GM23248 (cell line): ENCODE measurements at regions not wholly inside any gene's neighbourhood (a gene's known extent, or its start where the extent isn't known, plus 50 kb on each side); places are given as distances from the start of the nearest gene placed in this dataset.

Experiments used
- DNase-seq: peaks from one replicate; pipeline ENCODE4 v3.0.0-alpha.2; 2015
- H2AFZ ChIP-seq: fragments of 200-600 bp; sonication (generic); 2 replicates; pipeline ENCODE4 v1.6.1; 2016; ENCODE audit warnings: antibody characterized with exemption
- H3F3A ChIP-seq: fragments of 200-600 bp; sonication (generic); 2 replicates; pipeline ENCODE4 v1.6.1; 2016; ENCODE audit warnings: mild to moderate bottlenecking, antibody characterized with exemption, mixed run types; ENCODE audit not compliant: insufficient read depth
- H3K27ac ChIP-seq: fragments of 200-600 bp; sonication (generic); 2 replicates; pipeline ENCODE4 v1.5.1; 2016; ENCODE audit warnings: mild to moderate bottlenecking
- H3K27me3 ChIP-seq: fragments of 200-600 bp; sonication (generic); replicated peaks from 2 replicates; pipeline ENCODE4 v1.6.1; 2016; ENCODE audit warnings: mild to moderate bottlenecking; ENCODE audit not compliant: insufficient read depth
- H3K36me3 ChIP-seq: fragments of 200-600 bp; sonication (generic); 2 replicates; pipeline ENCODE4 v1.6.1; 2016; ENCODE audit warnings: low read depth, mild to moderate bottlenecking
- H3K4me1 ChIP-seq: fragments of 200-600 bp; sonication (generic); 2 replicates; pipeline ENCODE4 v1.6.1; 2016; ENCODE audit warnings: mild to moderate bottlenecking; ENCODE audit not compliant: insufficient read depth
- H3K4me2 ChIP-seq: fragments of 200-600 bp; sonication (generic); one replicate; pipeline ENCODE4 v1.6.1; 2016; ENCODE audit warnings: mild to moderate bottlenecking; ENCODE audit not compliant: unreplicated experiment
- H3K4me3 ChIP-seq: fragments of 200-600 bp; sonication (generic); 2 replicates; pipeline ENCODE4 v1.5.1; 2016; ENCODE audit warnings: mild to moderate bottlenecking
- H3K79me2 ChIP-seq: fragments of 200-600 bp; sonication (generic); 2 replicates; pipeline ENCODE4 v1.6.1; 2016; ENCODE audit warnings: mild to moderate bottlenecking; ENCODE audit not compliant: insufficient read depth
- H3K9ac ChIP-seq: fragments of 200-600 bp; sonication (generic); 2 replicates; pipeline ENCODE4 v1.6.1; 2016; ENCODE audit warnings: mild to moderate bottlenecking
- H3K9me2 ChIP-seq: fragments of 200-600 bp; sonication (generic); 2 replicates; pipeline ENCODE4 v1.6.1; 2016; ENCODE audit warnings: mixed run types, mild to moderate bottlenecking, moderate library complexity; ENCODE audit not compliant: insufficient read depth
- H3K9me3 ChIP-seq: fragments of 200-600 bp; sonication (generic); one replicate; pipeline ENCODE4 v1.6.1; 2017; ENCODE audit warnings: low read depth
- H4K20me1 ChIP-seq: fragments of 200-600 bp; sonication (generic); 2 replicates; pipeline ENCODE4 v1.6.0; 2016; ENCODE audit not compliant: insufficient read depth
- EZH2 ChIP-seq: fragments of 200-600 bp; sonication (generic); IDR thresholded peaks from 2 replicates; pipeline ENCODE4 v1.6.1; 2018; ENCODE audit warnings: antibody characterized with exemption, mild to moderate bottlenecking; ENCODE audit not compliant: insufficient read depth, poor library complexity, severe bottlenecking
- EZH2phosphoT487 ChIP-seq: fragments of 200-600 bp; sonication (generic); IDR thresholded peaks from 2 replicates; pipeline ENCODE4 v1.6.1; 2018; ENCODE audit warnings: antibody characterized with exemption, moderate library complexity, mild to moderate bottlenecking, low read depth; ENCODE audit not compliant: insufficient read depth
- WGBS, 2 experiments: methylation state at CpG; one replicate each; pipeline ENCODE4 v1.1.6; 2015 to 2017; ENCODE audit warnings: low lambda C conversion rate in 2 of 2, low coverage in 1 of 2; ENCODE audit errors: missing lambda C conversion rate in 2 of 2; 5-methylcytosine and 5-hydroxymethylcytosine counted together
- in situ Hi-C: fragments of 300-500 bp; cut with MboI; formaldehyde crosslinking; loops from 2 replicates; pipeline ENCODE4 v1.15.0; 2020

- Histone ChIP-seq H3K36me3 (no peaks in the 10 kb centered on the region), H3K4me2 (no peak overlapping the region), H3K27me3 (no peaks in the 10 kb centered on the region; the same call in 1 of the 2 replicates), H3K9ac (no peak overlapping the region), H3F3A (no peaks in the 10 kb centered on the region), H3K79me2 (no peaks in the 10 kb centered on the region), H4K20me1 (no peaks in the 10 kb centered on the region), H3K9me2 (no peaks in the 10 kb centered on the region), H3K4me3 (no peak overlapping the region), H3K9me3 (no peaks in the 10 kb centered on the region), H3K27ac (no peak overlapping the region), H3K4me1 (no peaks in the 10 kb centered on the region), H2AFZ (no peak overlapping the region)
- WGBS, 2 experiments, result 47 to 50% methylated on average over 6 of the region's 6 CpGs
- no peak for DNase-seq
- in situ Hi-C loops, result no loop called here
- no peak for TF ChIP-seq EZH2
- TF ChIP-seq EZH2phosphoT487, result no peak
Measured at GRCh38 chr7:45343746-45344145, 186.2 kb downstream of the RAMP3 start.

DNA sequence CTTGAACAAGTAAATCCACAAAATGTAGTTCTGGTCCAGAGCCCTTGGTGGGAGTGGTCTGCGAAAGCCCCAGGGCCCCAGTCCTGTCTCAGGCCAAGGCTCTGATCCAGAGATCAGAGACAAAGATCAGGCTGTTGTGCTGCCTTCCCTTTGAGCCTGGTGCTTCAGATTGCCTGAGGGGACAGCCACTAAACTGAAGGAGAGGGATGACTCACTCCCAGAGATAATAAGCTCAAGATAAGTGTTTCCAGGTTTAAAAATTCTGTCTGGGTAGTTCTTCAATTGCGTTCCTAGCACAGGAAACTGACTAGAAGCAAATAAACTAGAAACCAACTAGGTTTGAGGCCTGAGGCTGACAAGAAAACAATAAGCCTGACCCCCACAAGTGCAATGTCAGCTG is 190.2 kb downstream of the RAMP3 start:
- WGBS, 2 experiments, result 2 to 4% methylated on average over 2 of the region's 2 CpGs
- H3K4me1 ChIP-seq, result no peaks in the 10 kb centered on the region
- no peaks in the 10 kb centered on the region for H3F3A ChIP-seq
- peak; percentile 69 for DNase-seq
- H3K27me3 ChIP-seq, result peaks cover 5% of the 10 kb centered on the region; the same call in 1 of the 2 replicates
- no peak overlapping the region for H3K27ac ChIP-seq
- H3K4me3 ChIP-seq, result no peak overlapping the region
- no peaks in the 10 kb centered on the region for H3K79me2 ChIP-seq
- H3K36me3 ChIP-seq, result no peaks in the 10 kb centered on the region
- no peaks in the 10 kb centered on the region for H4K20me1 ChIP-seq
- in situ Hi-C loops, result no loop called here
- no peak overlapping the region for H3K4me2 ChIP-seq
- H3K9me3 ChIP-seq, result no peaks in the 10 kb centered on the region
- TF ChIP-seq EZH2phosphoT487 (no peak), EZH2 (no peak)
- no peak overlapping the region for H2AFZ ChIP-seq
- H3K9me2 ChIP-seq, result no peaks in the 10 kb centered on the region
- H3K9ac ChIP-seq, result no peak overlapping the region

DNA sequence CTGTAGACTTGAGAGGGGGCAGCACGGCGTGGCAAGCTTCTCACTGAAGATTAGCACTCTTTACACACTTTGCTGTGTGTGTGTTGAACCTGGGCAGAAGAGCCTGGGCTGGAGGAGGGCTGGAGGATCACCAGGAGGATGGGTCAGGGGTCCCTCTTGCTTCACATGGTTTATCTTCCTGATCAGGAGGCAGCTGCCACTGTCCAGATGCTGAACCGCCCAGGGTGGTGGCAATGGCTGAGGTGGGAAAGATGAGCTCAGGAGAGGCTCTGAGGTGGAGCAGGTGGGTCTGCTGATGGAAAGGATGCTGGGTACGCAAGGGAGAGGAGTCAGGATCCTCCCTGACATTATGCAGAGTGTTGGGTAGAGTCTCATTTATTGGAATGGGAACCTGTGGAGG is 191.5 kb downstream of the RAMP3 start:
- Histone ChIP-seq H3K4me1 (no peaks in the 10 kb centered on the region), H3K9ac (no peak overlapping the region), H3F3A (no peaks in the 10 kb centered on the region), H3K9me3 (no peaks in the 10 kb centered on the region), H2AFZ (no peak overlapping the region), H3K27ac (no peak overlapping the region), H4K20me1 (no peaks in the 10 kb centered on the region), H3K4me3 (no peak overlapping the region), H3K27me3 (peaks cover 5% of the 10 kb centered on the region; the same call in 1 of the 2 replicates), H3K9me2 (no peaks in the 10 kb centered on the region), H3K79me2 (no peaks in the 10 kb centered on the region), H3K4me2 (no peak overlapping the region), H3K36me3 (no peaks in the 10 kb centered on the region)
- TF ChIP-seq EZH2 (no peak), EZH2phosphoT487 (no peak)
- WGBS, 2 experiments, result 65 to 69% methylated on average over 4 of the region's 4 CpGs
- no peak for DNase-seq
- in situ Hi-C loops, result no loop called here

GRCh38 chr7:45350896-45351295 is 193.3 kb downstream of the RAMP3 start:
- TF ChIP-seq EZH2phosphoT487, result no peak
- no peak for TF ChIP-seq EZH2
- Histone ChIP-seq H3K4me2 (no peak overlapping the region), H3K27me3 (0 out of 2 replicates have a peak, but pooled peaks cover 5% of the 10 kb centered on the region), H4K20me1 (no peaks in the 10 kb centered on the region), H3K79me2 (no peaks in the 10 kb centered on the region), H3K36me3 (no peaks in the 10 kb centered on the region), H3K9ac (no peak overlapping the region), H3K4me1 (no peaks in the 10 kb centered on the region), H2AFZ (no peak overlapping the region), H3K9me3 (no peaks in the 10 kb centered on the region), H3K4me3 (no peak overlapping the region), H3K27ac (no peak overlapping the region), H3F3A (no peaks in the 10 kb centered on the region), H3K9me2 (no peaks in the 10 kb centered on the region)
- DNase-seq, result no peak
- 1 to 3% methylated on average over 3 of the region's 3 CpGs for WGBS, 2 experiments
- in situ Hi-C loops, result no loop called here

GRCh38 chr7:45358287-45358686 is 200.7 kb downstream of the RAMP3 start:
- no peak for DNase-seq
- H3K4me1 ChIP-seq, result no peaks in the 10 kb centered on the region
- no peaks in the 10 kb centered on the region for H3K9me3 ChIP-seq
- no peak for TF ChIP-seq EZH2phosphoT487
- TF ChIP-seq EZH2, result no peak
- no peaks in the 10 kb centered on the region for H3K36me3 ChIP-seq
- H3F3A ChIP-seq, result no peaks in the 10 kb centered on the region
- no peaks in the 10 kb centered on the region for H4K20me1 ChIP-seq
- H3K4me2 ChIP-seq, result no peak overlapping the region
- no peaks in the 10 kb centered on the region for H3K79me2 ChIP-seq
- no peak overlapping the region for H3K27ac ChIP-seq
- H2AFZ ChIP-seq, result no peak overlapping the region
- H3K9me2 ChIP-seq, result no peaks in the 10 kb centered on the region
- 53 to 71% methylated on average over 3 of the region's 3 CpGs for WGBS, 2 experiments
- in situ Hi-C loops, result no loop called here
- no peaks in the 10 kb centered on the region for H3K27me3 ChIP-seq
- H3K4me3 ChIP-seq, result no peak overlapping the region
- H3K9ac ChIP-seq, result no peak overlapping the region
